ENCODE measurements at regions not wholly inside any gene's neighbourhood (a gene's known extent, or its start where the extent isn't known, plus 50 kb on each side); places are given as distances from the start of the nearest gene placed in this dataset.

- no peak for TF ChIP-seq CTCF (IDR thresholded peaks at IDR 0.05; ENCODE audit: insufficient read depth, low read depth, low read length)
- no peak for TF ChIP-seq EZH2 (IDR thresholded peaks at IDR 0.05; ENCODE audit: insufficient read depth, low read length)
Observed at GRCh38 chrX:104482757-104483156, 83.2 kb upstream of the IL1RAPL2 start.
